ENCODE measurements at regions not wholly inside any gene's neighbourhood (a gene's known extent, or its start where the extent isn't known, plus 50 kb on each side); places are given as distances from the start of the nearest gene placed in this dataset.
"Not testable (repeated sequence)": the region's sequence is repeated elsewhere in the genome, so short reads cannot be mapped to it uniquely, and the experiment has no call there.

- DNase-seq, result no peak
These were observed 164.2 kb upstream of the DPP6 start for GRCh38 chr7:153887749-153888569.

GRCh38 chr7:153891990-153892389 is 160.2 kb upstream of the DPP6 start:
- no peak for DNase-seq

- no peak for DNase-seq
These were observed 149.3 kb upstream of the DPP6 start for GRCh38 chr7:153902862-153903261.

- no peak for DNase-seq
These were observed 140.0 kb upstream of the DPP6 start for GRCh38 chr7:153912211-153912610.

GRCh38 chr7:153920126-153920525 is 132.1 kb upstream of the DPP6 start:
- DNase-seq, result no peak

- DNase-seq, result no peak
These were observed 131.3 kb upstream of the DPP6 start for GRCh38 chr7:153920897-153921296.

- DNase-seq, result no peak
These were observed 130.8 kb upstream of the DPP6 start for GRCh38 chr7:153921408-153921807.

GRCh38 chr7:153930696-153931095 is 121.5 kb upstream of the DPP6 start:
- no peak for DNase-seq

- DNase-seq, result no peak
These were observed 118.2 kb upstream of the DPP6 start for GRCh38 chr7:153934048-153934447.

- DNase-seq, result no peak
These were observed 117.6 kb upstream of the DPP6 start for GRCh38 chr7:153934629-153935028.

GRCh38 chr7:153935095-153935494 is 117.1 kb upstream of the DPP6 start:
- DNase-seq, result no peak

- DNase-seq, result no peak
These were observed 113.7 kb upstream of the DPP6 start for GRCh38 chr7:153938451-153938850.

GRCh38 chr7:153939177-153939576 is 113.0 kb upstream of the DPP6 start:
- no peak for DNase-seq

- DNase-seq, result no peak
These were observed 112.5 kb upstream of the DPP6 start for GRCh38 chr7:153939654-153940053.

- DNase-seq, result no peak
These were observed 111.1 kb upstream of the DPP6 start for GRCh38 chr7:153941061-153941460.

- DNase-seq, result no peak
These were observed 110.2 kb upstream of the DPP6 start for GRCh38 chr7:153942036-153942435.

GRCh38 chr7:153943457-153943856 is 108.7 kb upstream of the DPP6 start:
- no peak for DNase-seq

GRCh38 chr7:153943861-153944260 is 108.3 kb upstream of the DPP6 start:
- DNase-seq, result no peak

- DNase-seq, result no peak
These were observed 104.1 kb upstream of the DPP6 start for GRCh38 chr7:153948060-153948459.

GRCh38 chr7:153951316-153951715 is 100.9 kb upstream of the DPP6 start:
- DNase-seq, result no peak

GRCh38 chr7:153954477-153954876 is 97.7 kb upstream of the DPP6 start:
- no peak for DNase-seq

- not testable (repeated sequence) for DNase-seq
These were observed 94.5 kb upstream of the DPP6 start for GRCh38 chr7:153957677-153958076.

GRCh38 chr7:153958381-153958780 is 93.8 kb upstream of the DPP6 start:
- DNase-seq, result not testable (repeated sequence)

- DNase-seq, result not testable (repeated sequence)
These were observed 93.4 kb upstream of the DPP6 start for GRCh38 chr7:153958789-153959188.

- not testable (repeated sequence) for DNase-seq
These were observed 87.6 kb upstream of the DPP6 start for GRCh38 chr7:153964481-153965112.

Data from inflammatory macrophage treated with lipopolysaccharide for 4 hours (primary cell).